ENCODE measurements at regions not wholly inside any gene's neighbourhood (a gene's known extent, or its start where the extent isn't known, plus 50 kb on each side); places are given as distances from the start of the nearest gene placed in this dataset.

GRCh38 chr5:56700711-56701110, 114.6 kb upstream of the MAP3K1 start:
- H2BK120ac ChIP-seq (ENCODE audit: low read depth, low read length, poor library complexity, severe bottlenecking) = no peak overlapping the region
- no CpG with 5 or more reads among the region's 4 CpGs for WGBS (ENCODE audit: extremely low coverage, insufficient read length, low lambda C conversion rate)

More at GRCh38 chr5:56700711-56701110, 114.6 kb upstream of the MAP3K1 start:
- Histone ChIP-seq H3K23me2 (ENCODE audit: insufficient read length, low read depth, low read length, poor library complexity, severe bottlenecking) (no peaks in the 10 kb centered on the region), H4K5ac (ENCODE audit: insufficient read length, low read depth, low read length) (no peak overlapping the region), H4K20me1 (ENCODE audit: control insufficient read depth, insufficient read depth, insufficient read length) (no peaks in the 10 kb centered on the region), H3K56ac (ENCODE audit: insufficient read length, low read depth, low read length) (no peak overlapping the region), H2BK12ac (ENCODE audit: insufficient read length, low read depth, low read length) (no peak overlapping the region), H4K91ac (ENCODE audit: insufficient read length, low read depth, low read length) (no peak overlapping the region), H2BK5ac (ENCODE audit: insufficient read length, low read length) (no peak overlapping the region), H4K8ac (replicated peaks; ENCODE audit: insufficient read length, low read depth, low read length) (no peak overlapping the region), H2BK15ac (ENCODE audit: low read depth, low read length) (no peak overlapping the region), H3K4me2 (ENCODE audit: insufficient read depth, insufficient read length, low read length) (no peak overlapping the region), H3K23ac (ENCODE audit: insufficient read length, low read depth, low read length) (no peak overlapping the region), H2AFZ (ENCODE audit: low read length) (no peak overlapping the region), H3K9ac (ENCODE audit: extremely low read depth, insufficient read length, low read length) (no peak overlapping the region), H2AK5ac (ENCODE audit: insufficient read length, low read length) (no peak overlapping the region), H3K27me3 (ENCODE audit: insufficient read depth, low read length) (no peaks in the 10 kb centered on the region), H3K14ac (ENCODE audit: insufficient read depth, low read length) (no peak overlapping the region), H3K4me1 (ENCODE audit: insufficient read depth, low read length) (no peaks in the 10 kb centered on the region; the same call in 1 of the 2 replicates), H3K9me3 (ENCODE audit: control insufficient read depth, low read depth, low read length) (no peaks in the 10 kb centered on the region), H3K18ac (ENCODE audit: insufficient read length, low read depth, low read length) (no peak overlapping the region), H2BK20ac (ENCODE audit: low read depth, low read length, poor library complexity, severe bottlenecking) (no peak overlapping the region), H3K27ac (ENCODE audit: insufficient read length, low read depth, low read length) (no peak overlapping the region), H3K79me1 (ENCODE audit: insufficient read depth, low read depth, low read length, poor library complexity, severe bottlenecking) (no peaks in the 10 kb centered on the region), H3K4ac (ENCODE audit: low read depth, low read length) (no peak overlapping the region), H3T11ph (ENCODE audit: low read length) (no peak overlapping the region), H3K79me2 (ENCODE audit: insufficient read depth, low read length) (no peaks in the 10 kb centered on the region)
- Mint-ChIP-seq H3K4me3 (no peak overlapping the region), H3K4me1 (peaks cover 32 to 39% of the 10 kb centered on the region in 2 experiments), H3K27me3 (ENCODE audit: low read depth) (no peaks in the 10 kb centered on the region; the same call in none of the 2 replicates), H3K27ac (no peak overlapping the region), H3K9me3 (no peaks in the 10 kb centered on the region; a peak in 1 of 5 replicates), H3K36me3 (ENCODE audit: insufficient read depth in 1 of 3, low read depth in 3 of 3) (no peaks in the 10 kb centered on the region; a peak in 1 of 7 replicates)
- no peak for TF ChIP-seq CTCF (conservative IDR thresholded peaks at IDR 0.05)
- no peak for DNase-seq

All from H9 (cell line).